ENCODE measurements at regions not wholly inside any gene's neighbourhood (a gene's known extent, or its start where the extent isn't known, plus 50 kb on each side); places are given as distances from the start of the nearest gene placed in this dataset.

GRCh38 chr7:91323626-91324158, 59.5 kb downstream of the FZD1 start:
- Histone ChIP-seq H3K27me3 (ENCODE audit: control insufficient read depth, insufficient read depth, low read length) (no peaks in the 10 kb centered on the region), H3K27ac (ENCODE audit: low read depth, low read length) (no peak overlapping the region), H3K9me3 (ENCODE audit: control insufficient read depth, insufficient read depth, low read length) (no peaks in the 10 kb centered on the region), H3K4me3 (ENCODE audit: low read depth, low read length) (no peak overlapping the region)
- POLR2A ChIA-PET = no interaction called here
- no peak for TF ChIP-seq CTCF (IDR thresholded peaks at IDR 0.05; ENCODE audit: low read depth, low read length)
- no peak for DNase-seq (ENCODE audit: low read depth, low spot score)
- CTCF ChIA-PET = no interaction called here

GRCh38 chr7:91324663-91325062, 60.4 kb downstream of the FZD1 start:
- no peak overlapping the region for H3K27ac ChIP-seq (ENCODE audit: low read depth, low read length)
- H3K9me3 ChIP-seq (ENCODE audit: control insufficient read depth, insufficient read depth, low read length) = no peaks in the 10 kb centered on the region
- ChIA-PET CTCF (no interaction called here), POLR2A (no interaction called here)
- no peak overlapping the region for H3K4me3 ChIP-seq (ENCODE audit: low read depth, low read length)
- DNase-seq (ENCODE audit: low read depth, low spot score) = no peak
- TF ChIP-seq CTCF (IDR thresholded peaks at IDR 0.05; ENCODE audit: low read depth, low read length) = no peak
- no peaks in the 10 kb centered on the region for H3K27me3 ChIP-seq (ENCODE audit: control insufficient read depth, insufficient read depth, low read length)

GRCh38 chr7:91325726-91326125, 61.5 kb downstream of the FZD1 start:
- ChIA-PET CTCF (no interaction called here), POLR2A (no interaction called here)
- Histone ChIP-seq H3K4me3 (ENCODE audit: low read depth, low read length) (no peak overlapping the region), H3K27me3 (ENCODE audit: control insufficient read depth, insufficient read depth, low read length) (peaks cover 4% of the 10 kb centered on the region), H3K9me3 (ENCODE audit: control insufficient read depth, insufficient read depth, low read length) (no peaks in the 10 kb centered on the region), H3K27ac (ENCODE audit: low read depth, low read length) (no peak overlapping the region)
- no peak for TF ChIP-seq CTCF (IDR thresholded peaks at IDR 0.05; ENCODE audit: low read depth, low read length)
- no peak for DNase-seq (ENCODE audit: low read depth, low spot score)

- Histone ChIP-seq H3K27ac (ENCODE audit: low read depth, low read length) (no peak overlapping the region), H3K4me3 (ENCODE audit: low read depth, low read length) (no peak overlapping the region), H3K9me3 (ENCODE audit: control insufficient read depth, insufficient read depth, low read length) (no peaks in the 10 kb centered on the region), H3K27me3 (ENCODE audit: control insufficient read depth, insufficient read depth, low read length) (peaks cover 5% of the 10 kb centered on the region)
- TF ChIP-seq CTCF (IDR thresholded peaks at IDR 0.05; ENCODE audit: low read depth, low read length) = no peak
- ChIA-PET POLR2A (no interaction called here), CTCF (no interaction called here)
- no peak for DNase-seq (ENCODE audit: low read depth, low spot score)
These were observed 62.4 kb downstream of the FZD1 start for GRCh38 chr7:91326516-91327199.

- POLR2A ChIA-PET = no interaction called here
- Histone ChIP-seq H3K9me3 (ENCODE audit: control insufficient read depth, insufficient read depth, low read length) (no peaks in the 10 kb centered on the region), H3K27me3 (ENCODE audit: control insufficient read depth, insufficient read depth, low read length) (peaks cover 5% of the 10 kb centered on the region), H3K4me3 (ENCODE audit: low read depth, low read length) (no peak overlapping the region), H3K27ac (ENCODE audit: low read depth, low read length) (no peak overlapping the region)
- CTCF ChIA-PET = no interaction called here
- TF ChIP-seq CTCF (IDR thresholded peaks at IDR 0.05; ENCODE audit: low read depth, low read length) = no peak
- DNase-seq (ENCODE audit: low read depth, low spot score) = no peak
These were observed 63.1 kb downstream of the FZD1 start for GRCh38 chr7:91327346-91327745.

All from AG04450 (cell line).